ENCODE measurements at regions not wholly inside any gene's neighbourhood (a gene's known extent, or its start where the extent isn't known, plus 50 kb on each side); places are given as distances from the start of the nearest gene placed in this dataset.

GRCh38 chr16:58831386-58831785 lies 97.3 kb upstream of the GOT2 start (continued):
- TF ChIP-seq, protein P1, sequence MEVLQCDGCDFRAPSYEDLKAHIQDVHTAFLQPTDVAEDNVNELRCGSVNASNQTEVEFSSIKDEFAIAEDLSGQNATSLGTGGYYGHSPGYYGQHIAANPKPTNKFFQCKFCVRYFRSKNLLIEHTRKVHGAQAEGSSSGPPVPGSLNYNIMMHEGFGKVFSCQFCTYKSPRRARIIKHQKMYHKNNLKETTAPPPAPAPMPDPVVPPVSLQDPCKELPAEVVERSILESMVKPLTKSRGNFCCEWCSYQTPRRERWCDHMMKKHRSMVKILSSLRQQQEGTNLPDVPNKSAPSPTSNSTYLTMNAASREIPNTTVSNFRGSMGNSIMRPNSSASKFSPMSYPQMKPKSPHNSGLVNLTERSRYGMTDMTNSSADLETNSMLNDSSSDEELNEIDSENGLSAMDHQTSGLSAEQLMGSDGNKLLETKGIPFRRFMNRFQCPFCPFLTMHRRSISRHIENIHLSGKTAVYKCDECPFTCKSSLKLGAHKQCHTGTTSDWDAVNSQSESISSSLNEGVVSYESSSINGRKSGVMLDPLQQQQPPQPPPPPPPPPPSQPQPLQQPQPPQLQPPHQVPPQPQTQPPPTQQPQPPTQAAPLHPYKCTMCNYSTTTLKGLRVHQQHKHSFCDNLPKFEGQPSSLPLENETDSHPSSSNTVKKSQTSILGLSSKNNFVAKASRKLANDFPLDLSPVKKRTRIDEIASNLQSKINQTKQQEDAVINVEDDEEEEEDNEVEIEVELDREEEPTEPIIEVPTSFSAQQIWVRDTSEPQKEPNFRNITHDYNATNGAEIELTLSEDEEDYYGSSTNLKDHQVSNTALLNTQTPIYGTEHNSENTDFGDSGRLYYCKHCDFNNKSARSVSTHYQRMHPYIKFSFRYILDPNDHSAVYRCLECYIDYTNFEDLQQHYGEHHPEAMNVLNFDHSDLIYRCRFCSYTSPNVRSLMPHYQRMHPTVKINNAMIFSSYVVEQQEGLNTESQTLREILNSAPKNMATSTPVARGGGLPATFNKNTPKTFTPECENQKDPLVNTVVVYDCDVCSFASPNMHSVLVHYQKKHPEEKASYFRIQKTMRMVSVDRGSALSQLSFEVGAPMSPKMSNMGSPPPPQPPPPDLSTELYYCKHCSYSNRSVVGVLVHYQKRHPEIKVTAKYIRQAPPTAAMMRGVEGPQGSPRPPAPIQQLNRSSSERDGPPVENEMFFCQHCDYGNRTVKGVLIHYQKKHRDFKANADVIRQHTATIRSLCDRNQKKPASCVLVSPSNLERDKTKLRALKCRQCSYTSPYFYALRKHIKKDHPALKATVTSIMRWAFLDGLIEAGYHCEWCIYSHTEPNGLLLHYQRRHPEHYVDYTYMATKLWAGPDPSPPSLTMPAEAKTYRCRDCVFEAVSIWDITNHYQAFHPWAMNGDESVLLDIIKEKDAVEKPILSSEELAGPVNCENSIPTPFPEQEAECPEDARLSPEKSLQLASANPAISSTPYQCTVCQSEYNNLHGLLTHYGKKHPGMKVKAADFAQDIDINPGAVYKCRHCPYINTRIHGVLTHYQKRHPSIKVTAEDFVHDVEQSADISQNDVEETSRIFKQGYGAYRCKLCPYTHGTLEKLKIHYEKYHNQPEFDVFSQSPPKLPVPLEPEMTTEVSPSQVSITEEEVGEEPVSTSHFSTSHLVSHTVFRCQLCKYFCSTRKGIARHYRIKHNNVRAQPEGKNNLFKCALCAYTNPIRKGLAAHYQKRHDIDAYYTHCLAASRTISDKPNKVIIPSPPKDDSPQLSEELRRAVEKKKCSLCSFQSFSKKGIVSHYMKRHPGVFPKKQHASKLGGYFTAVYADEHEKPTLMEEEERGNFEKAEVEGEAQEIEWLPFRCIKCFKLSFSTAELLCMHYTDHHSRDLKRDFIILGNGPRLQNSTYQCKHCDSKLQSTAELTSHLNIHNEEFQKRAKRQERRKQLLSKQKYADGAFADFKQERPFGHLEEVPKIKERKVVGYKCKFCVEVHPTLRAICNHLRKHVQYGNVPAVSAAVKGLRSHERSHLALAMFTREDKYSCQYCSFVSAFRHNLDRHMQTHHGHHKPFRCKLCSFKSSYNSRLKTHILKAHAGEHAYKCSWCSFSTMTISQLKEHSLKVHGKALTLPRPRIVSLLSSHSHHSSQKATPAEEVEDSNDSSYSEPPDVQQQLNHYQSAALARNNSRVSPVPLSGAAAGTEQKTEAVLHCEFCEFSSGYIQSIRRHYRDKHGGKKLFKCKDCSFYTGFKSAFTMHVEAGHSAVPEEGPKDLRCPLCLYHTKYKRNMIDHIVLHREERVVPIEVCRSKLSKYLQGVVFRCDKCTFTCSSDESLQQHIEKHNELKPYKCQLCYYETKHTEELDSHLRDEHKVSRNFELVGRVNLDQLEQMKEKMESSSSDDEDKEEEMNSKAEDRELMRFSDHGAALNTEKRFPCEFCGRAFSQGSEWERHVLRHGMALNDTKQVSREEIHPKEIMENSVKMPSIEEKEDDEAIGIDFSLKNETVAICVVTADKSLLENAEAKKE (CRISPR knock-in tag; IDR thresholded peaks at IDR 0.05), result no peak
- TF ChIP-seq EZH2phosphoT487 (IDR thresholded peaks at IDR 0.05; ENCODE audit: unreplicated experiment), result no peak
- TF ChIP-seq ZNF114 (CRISPR knock-in tag; IDR thresholded peaks at IDR 0.05), result no peak
- TF ChIP-seq NANOG (IDR thresholded peaks at IDR 0.05; ENCODE audit: borderline replicate concordance), result no peak
- TF ChIP-seq CREB1 (CRISPR knock-in tag; IDR thresholded peaks at IDR 0.05; ENCODE audit: low read depth), result no peak
- TF ChIP-seq ETS1 (IDR thresholded peaks at IDR 0.05), result no peak
- TF ChIP-seq JUNB (IDR thresholded peaks at IDR 0.05; ENCODE audit: unreplicated experiment), result no peak
- TF ChIP-seq ZNF331 (CRISPR knock-in tag; IDR thresholded peaks at IDR 0.05; ENCODE audit: low read depth), result no peak
- TF ChIP-seq STAT1 (IDR thresholded peaks at IDR 0.05; ENCODE audit: unreplicated experiment), result no peak

GRCh38 chr16:58828901-58829545 lies 94.9 kb upstream of the GOT2 start:
- DNase-seq (ENCODE audit: low spot score) (no peak), ATAC-seq (no peak)
- TF ChIP-seq, protein P2, sequence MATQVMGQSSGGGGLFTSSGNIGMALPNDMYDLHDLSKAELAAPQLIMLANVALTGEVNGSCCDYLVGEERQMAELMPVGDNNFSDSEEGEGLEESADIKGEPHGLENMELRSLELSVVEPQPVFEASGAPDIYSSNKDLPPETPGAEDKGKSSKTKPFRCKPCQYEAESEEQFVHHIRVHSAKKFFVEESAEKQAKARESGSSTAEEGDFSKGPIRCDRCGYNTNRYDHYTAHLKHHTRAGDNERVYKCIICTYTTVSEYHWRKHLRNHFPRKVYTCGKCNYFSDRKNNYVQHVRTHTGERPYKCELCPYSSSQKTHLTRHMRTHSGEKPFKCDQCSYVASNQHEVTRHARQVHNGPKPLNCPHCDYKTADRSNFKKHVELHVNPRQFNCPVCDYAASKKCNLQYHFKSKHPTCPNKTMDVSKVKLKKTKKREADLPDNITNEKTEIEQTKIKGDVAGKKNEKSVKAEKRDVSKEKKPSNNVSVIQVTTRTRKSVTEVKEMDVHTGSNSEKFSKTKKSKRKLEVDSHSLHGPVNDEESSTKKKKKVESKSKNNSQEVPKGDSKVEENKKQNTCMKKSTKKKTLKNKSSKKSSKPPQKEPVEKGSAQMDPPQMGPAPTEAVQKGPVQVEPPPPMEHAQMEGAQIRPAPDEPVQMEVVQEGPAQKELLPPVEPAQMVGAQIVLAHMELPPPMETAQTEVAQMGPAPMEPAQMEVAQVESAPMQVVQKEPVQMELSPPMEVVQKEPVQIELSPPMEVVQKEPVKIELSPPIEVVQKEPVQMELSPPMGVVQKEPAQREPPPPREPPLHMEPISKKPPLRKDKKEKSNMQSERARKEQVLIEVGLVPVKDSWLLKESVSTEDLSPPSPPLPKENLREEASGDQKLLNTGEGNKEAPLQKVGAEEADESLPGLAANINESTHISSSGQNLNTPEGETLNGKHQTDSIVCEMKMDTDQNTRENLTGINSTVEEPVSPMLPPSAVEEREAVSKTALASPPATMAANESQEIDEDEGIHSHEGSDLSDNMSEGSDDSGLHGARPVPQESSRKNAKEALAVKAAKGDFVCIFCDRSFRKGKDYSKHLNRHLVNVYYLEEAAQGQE (IDR thresholded peaks at IDR 0.05; ENCODE audit: unreplicated experiment), result no peak
- Mint-ChIP-seq H3K27ac (no peak overlapping the region), H3K27me3 (ENCODE audit: insufficient read depth, low read depth, poor library complexity) (no peaks in the 10 kb centered on the region), H3K4me3 (no peak overlapping the region), H3K36me3 (ENCODE audit: low read depth) (no peaks in the 10 kb centered on the region), H3K4me1 (no peaks in the 10 kb centered on the region), H3K9me3 (peaks cover 1% of the 10 kb centered on the region; the same call in 1 of the 3 replicates)
- no peaks in the 10 kb centered on the region for H4K20me1 ChIP-seq (replicated peaks; ENCODE audit: insufficient read depth)
- no peaks in the 10 kb centered on the region for H3K4me1 ChIP-seq (ENCODE audit: insufficient read depth)
- H3K9me2 ChIP-seq (ENCODE audit: insufficient read depth), result 0 out of 2 replicates have a peak, but pooled peaks cover 3% of the 10 kb centered on the region
- no peak overlapping the region for H3K4me3 ChIP-seq
- H2AFZ ChIP-seq, result 0 out of 2 replicates have a peak overlapping the region, but pooled peaks have one; percentile 28
- no peak overlapping the region for H3K27ac ChIP-seq (ENCODE audit: low read depth)
- H3K79me2 ChIP-seq (replicated peaks; ENCODE audit: insufficient read depth), result no peaks in the 10 kb centered on the region
- H3K4me2 ChIP-seq, result no peak overlapping the region
- no peaks in the 10 kb centered on the region for H3K27me3 ChIP-seq (ENCODE audit: insufficient read depth)
- no peaks in the 10 kb centered on the region for H3K36me3 ChIP-seq (ENCODE audit: insufficient read depth)
- H3F3A ChIP-seq (replicated peaks; ENCODE audit: low read depth), result no peaks in the 10 kb centered on the region
